Esophagus muscularis mucosa (tissue), 4 donors: ENCODE measurements at regions not wholly inside any gene's neighbourhood (a gene's known extent, or its start where the extent isn't known, plus 50 kb on each side); places are given as distances from the start of the nearest gene placed in this dataset.
"Not testable (repeated sequence)": the region's sequence is repeated elsewhere in the genome, so short reads cannot be mapped to it uniquely, and the experiment has no call there.

ENCODE experiments used
- DNase-seq: peaks from one replicate; pipeline ENCODE4 v3.0.0-alpha.2; 2017; ENCODE audit errors: extremely low spot score
- H3K27ac ChIP-seq, 4 donors: fragments of 200-600 bp; sonication (generic); replicated peaks in 1 of 4; 1 replicate in 3 of 4; 2 replicates in 1 of 4; pipeline ENCODE4 v1.5.1; 2016 to 2019; ENCODE audit warnings: mild to moderate bottlenecking in 1 of 4
- H3K27me3 ChIP-seq, 4 donors: fragments of 200-600 bp; sonication (generic); one replicate each; pipeline versions ENCODE4 v1.5.1 to v1.6.0; 2016 to 2019
- H3K36me3 ChIP-seq, 4 donors: fragments of 200-600 bp; sonication (generic); one replicate each; pipeline ENCODE4 v1.5.1; 2016 to 2019
- H3K4me1 ChIP-seq, 4 donors: fragments of 200-600 bp; sonication (generic); one replicate each; pipeline ENCODE4 v1.5.1; 2016 to 2019
- H3K4me3 ChIP-seq, 4 donors: fragments of 200-600 bp; sonication (generic); 1 replicate in 2 of 4; 2 replicates in 2 of 4; pipeline ENCODE4 v1.5.1; 2016 to 2019; ENCODE audit warnings: mild to moderate bottlenecking in 4 of 4, moderate library complexity in 1 of 4
- H3K9me3 ChIP-seq, 4 donors: fragments of 200-600 bp; sonication (generic); 1 replicate in 3 of 4; 2 replicates in 1 of 4; pipeline ENCODE4 v1.5.1; 2016 to 2019
- CTCF ChIP-seq, 3 experiments: fragments of 200-600 bp in 2 of 3; fragments of 450-650 bp in 1 of 3; sonication (generic) in 2 of 3; IDR thresholded peaks; one replicate each; pipeline ENCODE4 v1.5.1; 2017 to 2019; ENCODE audit warnings: antibody characterized with exemption in 3 of 3, mild to moderate bottlenecking in 2 of 3, moderate library complexity in 1 of 3
- EP300 ChIP-seq: sonication (generic); formaldehyde crosslinking; IDR thresholded peaks from one replicate; pipeline ENCODE4 v1.6.1; 2017; ENCODE audit warnings: antibody characterized with exemption
- POLR2A ChIP-seq: fragments of 450-650 bp; IDR thresholded peaks from one replicate; pipeline ENCODE4 v1.6.1; 2017; ENCODE audit warnings: antibody characterized with exemption, moderate library complexity, mild to moderate bottlenecking, low read depth
- POLR2AphosphoS5 ChIP-seq, 2 donors: sonication (generic); formaldehyde crosslinking; IDR thresholded peaks; one replicate each; pipeline ENCODE4 v1.6.1; 2017; ENCODE audit warnings: antibody characterized with exemption in 2 of 2
- WGBS: methylation state at CpG from one replicate; pipeline ENCODE4 v1.1.5; 2018; 5-methylcytosine and 5-hydroxymethylcytosine counted together
- intact Hi-C: fragments of 100-400 bp; cut with DNase I; formaldehyde crosslinking; loops from one replicate; pipeline ENCODE4 v1.15.1; 2023

GRCh38 chr12:46659824-46660223 lies 166.0 kb downstream of the SLC38A4 start:
- Histone ChIP-seq H3K4me1 (peaks cover 38 to 41% (median 39%) of the 10 kb centered on the region in 4 donors), H3K27me3 (no peaks in the 10 kb centered on the region), H3K27ac (peak overlapping the region; percentile 58 to 78 (median 70)), H3K9me3 (no peaks in the 10 kb centered on the region), H3K4me3 (peak overlapping the region in 2 of 4 donors; percentile 19 to 35), H3K36me3 (no peaks in the 10 kb centered on the region)
- DNase-seq, result no peak
- 11% methylated on average over 4 of the region's 4 CpGs for WGBS
- intact Hi-C loops, result loop anchor here (2.0 kb wide), 1 partner anchor 289 kb away; no protein-coding TSS in a partner anchor
- TF ChIP-seq POLR2AphosphoS5 (IDR thresholded peaks at IDR 0.05) (no peak), CTCF (IDR thresholded peaks at IDR 0.05) (no peak), POLR2A (no peak), EP300 (no peak)

DNA sequence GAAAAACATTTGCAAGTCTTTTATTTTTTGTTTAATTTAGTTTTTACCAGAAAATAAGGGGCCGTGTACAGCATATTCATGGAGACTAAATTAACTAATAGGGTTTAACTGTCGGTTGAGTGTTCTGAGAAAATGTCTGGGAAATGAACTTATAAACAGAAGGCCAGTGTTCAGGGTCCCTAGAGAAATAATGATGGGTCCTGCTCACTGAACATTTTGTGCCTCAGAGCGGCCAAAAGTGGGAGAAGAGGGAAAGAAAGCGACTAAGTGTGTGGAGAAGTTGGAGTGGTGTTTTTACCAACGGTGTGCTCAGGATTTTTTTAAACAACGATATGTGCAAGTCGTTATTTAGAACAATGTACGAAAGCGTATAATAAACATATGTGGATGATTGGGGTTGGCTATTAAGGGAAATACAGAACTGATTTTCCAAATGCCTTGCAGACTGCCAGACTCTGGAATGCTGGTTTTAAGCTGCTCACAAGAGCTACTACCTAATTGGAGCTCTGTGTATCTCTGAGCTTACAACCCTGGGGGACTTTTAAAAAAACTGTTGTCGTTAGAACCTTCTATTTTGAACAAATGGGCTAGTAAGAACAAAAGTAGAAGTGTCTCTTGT lies 166.7 kb downstream of the SLC38A4 start:
- WGBS, result 47% methylated on average over 10 of the region's 10 CpGs
- Histone ChIP-seq H3K36me3 (no peaks in the 10 kb centered on the region), H3K27me3 (no peaks in the 10 kb centered on the region), H3K9me3 (no peaks in the 10 kb centered on the region), H3K27ac (peak overlapping the region; percentile 58 to 78 (median 70)), H3K4me3 (peak overlapping the region; percentile 6 to 35 (median 26)), H3K4me1 (peaks cover 38 to 41% (median 39%) of the 10 kb centered on the region in 4 donors)
- intact Hi-C loops, result no loop called here
- DNase-seq, result no peak
- no peak for TF ChIP-seq POLR2AphosphoS5 (IDR thresholded peaks at IDR 0.05)
- no peak for TF ChIP-seq POLR2A
- TF ChIP-seq CTCF (IDR thresholded peaks at IDR 0.05), result no peak
- TF ChIP-seq EP300, result no peak

GRCh38 chr12:46657453-46658411 lies 168.1 kb downstream of the SLC38A4 start:
- peak overlapping the region in 3 of 4 donors; percentile 69 to 78 (median 71) for H3K27ac ChIP-seq
- intact Hi-C loops, result no loop called here
- WGBS, result 71% methylated on average over 4 of the region's 4 CpGs

GRCh38 chr12:46655984-46656383 lies 169.8 kb downstream of the SLC38A4 start:
- H3K27me3 ChIP-seq, H3K36me3 ChIP-seq, H3K4me3 ChIP-seq, H3K27ac ChIP-seq, intact Hi-C loops, H3K9me3 ChIP-seq, DNase-seq: not testable (repeated sequence)
- 98% methylated on average over 3 of the region's 3 CpGs for WGBS
- peaks cover 31 to 33% (median 32%) of the 10 kb centered on the region in 4 donors for H3K4me1 ChIP-seq

More at GRCh38 chr12:46657453-46658411, 168.1 kb downstream of the SLC38A4 start:
- Histone ChIP-seq H3K36me3 (no peaks in the 10 kb centered on the region), H3K4me3 (no peak overlapping the region), H3K4me1 (peaks cover 38 to 41% (median 39%) of the 10 kb centered on the region in 4 donors), H3K9me3 (no peaks in the 10 kb centered on the region), H3K27me3 (no peaks in the 10 kb centered on the region)
- no peak for DNase-seq
- TF ChIP-seq CTCF (IDR thresholded peaks at IDR 0.05), result no peak
- TF ChIP-seq POLR2A, result no peak
- TF ChIP-seq EP300, result no peak
- TF ChIP-seq POLR2AphosphoS5 (IDR thresholded peaks at IDR 0.05), result no peak

GRCh38 chr12:46653311-46653710 lies 172.5 kb downstream of the SLC38A4 start:
- Histone ChIP-seq H3K27me3 (no peaks in the 10 kb centered on the region), H3K9me3 (no peaks in the 10 kb centered on the region), H3K4me3 (no peak overlapping the region), H3K4me1 (peaks cover 4 to 10% (median 6%) of the 10 kb centered on the region in 4 donors), H3K27ac (no peak overlapping the region), H3K36me3 (no peaks in the 10 kb centered on the region)
- DNase-seq, result no peak
- intact Hi-C loops, result no loop called here
- TF ChIP-seq CTCF (IDR thresholded peaks at IDR 0.05) (no peak), EP300 (no peak), POLR2AphosphoS5 (IDR thresholded peaks at IDR 0.05) (no peak), POLR2A (no peak)
- WGBS, result 85% methylated on average over 2 of the region's 2 CpGs
